Body of pancreas (tissue), 4 donors: ENCODE measurements at regions not wholly inside any gene's neighbourhood (a gene's known extent, or its start where the extent isn't known, plus 50 kb on each side); places are given as distances from the start of the nearest gene placed in this dataset.

ENCODE experiments used
- POLR2A ChIP-seq, 3 donors: fragments of 450-650 bp; IDR thresholded peaks; one replicate each; pipeline ENCODE4 v1.6.1; 2016; ENCODE audit warnings: antibody characterized with exemption in 3 of 3, mild to moderate bottlenecking in 2 of 3
- TF ChIP-seq, protein P1 (sequence below), 7 experiments: fragments of 450-650 bp in 4 of 7; fragments of 200-600 bp in 3 of 7; sonication (generic) in 3 of 7; IDR thresholded peaks; one replicate each; pipeline ENCODE4 v1.5.1; 2016 to 2019; ENCODE audit warnings: antibody characterized with exemption in 7 of 7

DNA sequence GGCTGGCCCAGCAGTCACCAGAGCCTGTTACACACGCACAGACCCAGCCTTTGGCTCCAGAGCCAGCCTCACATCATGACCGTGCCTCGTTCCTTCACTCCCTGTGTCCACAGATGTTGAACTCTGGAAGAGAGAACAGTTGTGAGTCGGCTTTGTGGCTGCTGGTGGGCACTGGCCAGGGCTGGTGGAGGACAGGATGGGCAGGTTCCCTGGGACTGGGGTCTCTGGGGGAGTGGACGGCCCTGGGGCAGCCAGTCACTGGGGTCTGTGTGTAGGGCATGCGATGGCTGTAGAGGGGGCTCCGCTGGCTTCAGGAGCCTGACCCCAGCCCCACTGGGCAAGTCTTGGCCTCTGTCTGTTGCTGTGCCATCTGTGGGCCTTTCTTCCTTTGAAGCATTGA is 1070.1 kb downstream of the BRD1 start:
- TF ChIP-seq POLR2A (IDR thresholded peaks at IDR 0.05), result no peak
- TF ChIP-seq, protein P1, sequence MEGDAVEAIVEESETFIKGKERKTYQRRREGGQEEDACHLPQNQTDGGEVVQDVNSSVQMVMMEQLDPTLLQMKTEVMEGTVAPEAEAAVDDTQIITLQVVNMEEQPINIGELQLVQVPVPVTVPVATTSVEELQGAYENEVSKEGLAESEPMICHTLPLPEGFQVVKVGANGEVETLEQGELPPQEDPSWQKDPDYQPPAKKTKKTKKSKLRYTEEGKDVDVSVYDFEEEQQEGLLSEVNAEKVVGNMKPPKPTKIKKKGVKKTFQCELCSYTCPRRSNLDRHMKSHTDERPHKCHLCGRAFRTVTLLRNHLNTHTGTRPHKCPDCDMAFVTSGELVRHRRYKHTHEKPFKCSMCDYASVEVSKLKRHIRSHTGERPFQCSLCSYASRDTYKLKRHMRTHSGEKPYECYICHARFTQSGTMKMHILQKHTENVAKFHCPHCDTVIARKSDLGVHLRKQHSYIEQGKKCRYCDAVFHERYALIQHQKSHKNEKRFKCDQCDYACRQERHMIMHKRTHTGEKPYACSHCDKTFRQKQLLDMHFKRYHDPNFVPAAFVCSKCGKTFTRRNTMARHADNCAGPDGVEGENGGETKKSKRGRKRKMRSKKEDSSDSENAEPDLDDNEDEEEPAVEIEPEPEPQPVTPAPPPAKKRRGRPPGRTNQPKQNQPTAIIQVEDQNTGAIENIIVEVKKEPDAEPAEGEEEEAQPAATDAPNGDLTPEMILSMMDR (IDR thresholded peaks at IDR 0.05), result no peak
